Ammon's horn (tissue), 1 donor: ENCODE measurements at regions not wholly inside any gene's neighbourhood (a gene's known extent, or its start where the extent isn't known, plus 50 kb on each side); places are given as distances from the start of the nearest gene placed in this dataset.

Source experiments
- DNase-seq: peaks from one replicate; pipeline ENCODE4 v3.0.0-alpha.2; 2016; ENCODE audit warnings: low spot score

DNA sequence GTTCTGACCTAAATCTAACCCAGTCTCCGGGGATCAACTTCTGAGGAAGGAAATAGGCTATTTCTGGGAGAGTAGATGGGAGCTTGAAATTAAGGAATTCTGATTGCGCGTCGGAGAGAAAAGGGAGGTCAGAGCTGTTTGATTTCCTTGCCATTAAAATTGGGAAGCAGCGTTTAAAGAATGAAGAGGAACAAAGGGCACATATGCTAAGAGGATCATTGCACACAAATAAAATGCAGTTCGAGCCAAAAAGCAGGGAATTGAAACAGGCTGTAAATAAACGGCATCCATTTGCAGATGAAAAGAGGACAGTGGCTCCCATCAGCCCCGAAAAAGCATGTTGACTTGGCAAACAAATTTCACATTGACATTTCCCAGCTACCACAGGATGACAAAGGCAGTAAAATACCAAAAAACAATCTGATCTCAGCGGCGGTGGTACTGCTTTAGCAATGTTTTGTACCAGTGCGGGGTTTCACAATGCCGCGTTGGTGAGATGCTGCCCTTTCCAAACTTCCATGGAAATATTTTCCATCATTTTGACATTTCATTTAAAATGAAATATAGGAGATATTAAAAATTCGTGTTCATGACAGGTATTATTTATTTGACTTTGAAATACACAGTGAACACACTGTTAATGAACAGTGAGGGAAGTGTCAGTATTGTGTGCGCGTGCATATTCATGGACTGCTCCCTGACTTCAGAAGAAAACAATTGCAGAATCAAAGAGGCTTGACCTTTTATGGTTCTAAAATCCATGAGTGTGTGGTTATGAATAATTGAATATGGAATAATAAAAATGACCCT lies 108.8 kb downstream of the SQOR start:
- DNase-seq, result peak; percentile 20

DNA sequence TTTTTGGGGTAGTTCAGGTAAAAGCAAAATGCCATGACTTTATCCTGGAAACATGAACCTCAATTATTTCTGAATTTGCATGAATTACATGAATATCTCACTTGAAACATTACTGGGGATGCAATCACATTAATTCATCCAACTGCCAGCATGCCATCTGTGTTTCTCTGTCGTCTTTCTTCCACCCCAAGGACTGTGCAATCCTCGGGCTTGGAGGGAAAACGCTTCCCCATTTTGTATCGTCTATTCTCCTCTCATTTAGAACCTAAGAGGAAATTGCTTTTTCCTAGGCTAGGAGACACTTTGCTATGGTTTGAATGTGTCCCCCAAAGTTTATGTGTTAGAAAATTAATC lies 109.4 kb downstream of the SQOR start:
- peak; percentile 11 for DNase-seq

DNA sequence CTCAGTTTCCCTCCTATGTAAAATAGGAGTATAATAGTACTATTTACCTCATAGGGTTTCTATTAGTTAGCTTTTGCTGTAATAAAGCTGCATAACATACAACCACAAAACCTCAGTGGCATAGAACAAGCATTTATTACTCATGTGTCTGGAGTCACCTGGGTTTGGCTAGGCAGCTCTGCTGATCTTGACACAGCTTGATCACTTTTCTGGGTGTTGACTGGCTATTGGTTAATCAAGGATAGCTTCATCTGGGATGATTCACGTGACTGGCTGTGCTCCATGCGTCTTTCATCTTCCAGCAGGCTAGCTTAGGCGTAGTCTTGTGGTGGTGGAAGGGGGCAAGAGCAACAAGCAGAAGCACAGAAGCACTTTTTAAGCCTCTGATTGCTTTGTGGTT lies 112.6 kb downstream of the SQOR start:
- DNase-seq, result no peak

DNA sequence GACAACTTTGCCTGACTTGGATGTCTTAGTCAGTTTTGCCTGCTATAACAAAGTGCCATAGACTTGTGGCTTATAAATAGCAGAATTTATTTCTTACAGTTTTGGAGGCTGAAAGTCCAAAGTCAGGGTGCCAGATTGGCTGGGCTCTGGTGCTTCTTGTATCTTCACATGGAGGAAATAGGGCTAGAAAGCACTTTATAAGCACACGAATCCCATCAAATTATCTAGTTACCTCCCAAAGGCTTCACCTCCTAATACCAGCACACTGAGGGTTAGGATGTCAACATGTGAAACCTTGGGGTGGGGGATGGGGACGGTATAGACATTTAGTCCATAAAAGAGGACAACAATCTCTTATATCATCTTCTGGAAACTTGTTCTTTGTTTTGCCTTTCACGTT lies 116.8 kb downstream of the SQOR start:
- no peak for DNase-seq

DNA sequence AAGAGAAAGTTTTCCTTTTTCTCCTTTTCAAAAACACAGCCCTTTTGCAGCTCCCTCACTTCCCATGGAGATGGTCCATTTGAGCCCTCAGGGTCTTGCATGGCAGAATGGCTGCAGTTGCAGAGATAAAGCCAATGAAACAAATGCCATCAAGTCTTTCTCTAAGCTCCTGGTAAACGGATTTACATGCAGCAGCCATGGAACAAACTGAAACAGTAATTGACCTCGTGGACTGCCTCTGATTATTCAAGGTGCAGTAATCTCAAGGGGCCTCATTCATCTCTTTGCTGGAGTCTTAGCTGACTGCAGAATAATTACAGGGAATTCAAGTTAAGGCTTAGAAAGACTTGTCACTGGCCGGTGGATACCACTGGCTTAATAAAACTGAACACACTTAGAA lies 125.1 kb downstream of the SQOR start:
- DNase-seq, result no peak

DNA sequence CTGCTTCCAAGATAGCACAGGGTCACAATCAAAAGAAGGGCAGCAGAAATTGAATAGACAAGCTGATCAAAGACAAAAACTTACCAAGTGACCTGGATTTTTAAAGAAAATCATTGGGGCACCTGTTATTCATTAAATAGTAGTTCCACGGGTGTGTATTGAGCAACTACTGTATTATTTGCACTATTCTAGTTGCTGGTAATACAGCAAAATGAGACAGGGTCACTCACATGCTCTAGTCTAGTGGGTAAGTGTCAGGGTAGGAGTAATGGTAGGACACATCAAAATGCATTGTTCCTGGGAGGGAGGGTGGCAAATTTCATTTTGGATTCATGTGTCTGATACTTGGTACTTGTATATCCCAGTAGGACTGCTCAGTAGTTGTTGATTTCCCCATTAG lies 127.9 kb downstream of the SQOR start:
- no peak for DNase-seq

DNA sequence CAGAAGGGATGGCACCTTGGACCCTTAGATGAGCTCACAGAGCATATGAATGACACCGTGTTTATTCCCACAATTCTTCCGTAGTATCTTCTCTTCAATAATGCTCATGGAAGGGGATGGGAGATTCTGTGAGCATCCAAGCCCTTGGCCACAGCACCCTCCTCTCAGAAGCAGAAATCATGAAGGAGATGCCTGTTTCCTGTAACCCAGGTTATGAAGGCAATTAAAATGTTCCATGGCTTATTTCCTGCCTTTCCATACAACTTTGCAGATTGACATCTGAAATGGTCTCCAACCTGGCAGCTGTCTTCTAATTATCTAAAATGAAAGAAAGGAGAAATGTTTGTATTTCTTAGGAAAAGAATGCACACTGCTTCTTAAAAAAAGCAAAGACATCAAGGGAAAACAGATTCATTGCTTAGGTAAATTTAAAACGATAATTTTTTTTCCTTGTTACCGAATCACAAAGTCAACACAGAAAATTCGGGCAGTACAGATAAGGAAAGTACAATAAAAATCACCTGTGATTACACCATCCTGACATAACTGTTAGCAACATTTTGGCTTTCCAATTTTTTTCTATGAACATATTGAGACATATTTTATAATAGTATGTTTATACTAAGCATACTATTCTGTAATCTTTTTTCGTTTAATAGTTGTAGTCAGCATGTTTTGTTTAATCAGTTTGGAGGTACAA lies 128.5 kb downstream of the SQOR start:
- DNase-seq, result no peak

DNA sequence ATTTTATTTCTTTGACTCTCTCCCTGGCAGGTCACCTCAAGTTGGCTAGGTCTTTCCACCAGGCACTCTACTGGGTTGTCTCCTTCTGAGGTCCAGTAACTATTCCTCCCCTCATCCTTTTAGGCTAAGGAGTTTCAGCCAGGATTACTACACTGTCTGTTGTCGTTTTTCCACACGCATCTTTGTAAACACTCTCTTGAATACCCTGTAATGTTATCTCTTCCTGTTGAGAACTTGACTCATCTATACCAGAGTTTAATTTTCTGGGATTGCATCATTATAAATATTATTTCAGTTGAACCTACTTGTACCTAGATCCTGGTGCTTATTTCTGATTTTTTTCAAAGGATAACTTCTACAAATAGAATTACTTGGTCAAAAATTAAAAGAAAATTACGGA lies 138.3 kb downstream of the SQOR start:
- DNase-seq, result no peak

DNA sequence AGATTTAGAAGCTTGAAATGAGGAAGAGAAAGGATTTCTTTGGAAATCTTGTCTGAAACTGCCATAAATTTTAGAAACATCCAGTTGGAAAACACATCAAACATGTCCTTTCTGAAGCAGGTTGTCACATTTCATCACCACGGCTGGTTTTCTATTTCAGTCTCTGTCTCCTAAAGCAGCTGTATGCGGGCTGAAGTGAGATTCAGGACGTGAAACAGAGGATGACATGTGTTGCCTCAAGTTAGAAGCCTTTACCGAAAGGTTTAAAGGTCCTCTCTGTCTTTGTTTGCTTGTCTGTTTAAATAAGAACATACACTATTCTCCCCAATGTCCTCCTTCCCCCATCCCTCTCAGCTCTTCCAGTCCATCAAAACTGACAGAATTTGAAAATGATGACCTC lies 141.9 kb downstream of the SQOR start:
- no peak for DNase-seq

DNA sequence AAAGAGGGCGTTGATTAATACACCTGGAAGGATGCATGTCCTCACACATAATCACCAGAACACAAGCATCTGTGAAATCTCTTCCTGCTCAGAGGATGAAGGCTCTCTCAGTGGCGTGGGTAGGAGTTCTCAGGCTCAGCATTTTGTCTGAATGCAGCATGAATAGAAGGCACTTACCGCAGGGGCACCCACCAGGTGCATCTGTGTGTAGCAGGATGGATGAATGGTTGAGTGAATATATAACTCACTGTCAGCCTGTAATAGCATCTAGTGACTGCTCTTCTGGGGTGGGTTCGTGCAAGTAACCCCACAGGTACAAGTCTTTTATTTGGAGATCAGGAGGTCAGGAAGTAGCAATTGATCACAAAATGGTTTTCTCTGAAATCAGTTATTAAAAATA lies 143.0 kb downstream of the SQOR start:
- no peak for DNase-seq

DNA sequence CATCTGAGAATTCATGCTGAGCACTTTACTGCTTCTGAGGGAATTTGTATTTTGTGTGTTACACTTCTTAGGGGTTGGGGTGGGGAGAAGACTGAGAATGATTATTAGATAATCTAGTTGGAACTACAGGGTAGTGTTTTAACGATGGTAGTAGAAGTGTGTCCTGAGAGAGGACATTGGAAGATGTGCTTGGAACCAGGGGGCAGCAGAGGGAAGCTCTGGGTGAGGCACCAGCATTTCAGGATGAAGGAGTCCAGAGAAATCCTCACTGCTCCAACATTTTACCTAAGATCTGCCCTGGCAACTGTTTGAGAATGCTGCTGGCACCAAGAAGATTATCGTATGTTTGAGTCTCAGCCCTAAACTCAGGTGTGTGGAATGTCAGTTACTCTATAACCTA lies 145.5 kb downstream of the SQOR start:
- no peak for DNase-seq

DNA sequence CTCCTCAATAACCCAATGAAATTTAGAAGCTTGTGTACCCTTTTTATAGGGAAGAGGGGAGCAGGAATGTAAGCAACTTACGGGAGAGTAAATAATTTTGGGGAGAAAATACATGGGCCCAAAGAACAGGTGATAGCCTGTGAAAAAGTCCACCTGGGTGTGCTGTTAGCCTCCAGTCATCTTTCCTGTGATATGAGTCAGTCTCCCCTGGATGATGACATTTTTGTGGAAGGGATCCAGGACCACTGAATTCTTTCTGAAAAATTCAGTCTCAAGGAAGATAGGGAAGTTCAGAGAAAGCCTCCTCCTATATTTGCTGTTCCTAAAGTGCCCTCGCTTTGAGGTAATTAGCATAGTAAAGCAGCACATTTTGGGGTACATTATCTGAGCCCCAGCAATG lies 149.8 kb downstream of the SQOR start:
- DNase-seq, result no peak

DNA sequence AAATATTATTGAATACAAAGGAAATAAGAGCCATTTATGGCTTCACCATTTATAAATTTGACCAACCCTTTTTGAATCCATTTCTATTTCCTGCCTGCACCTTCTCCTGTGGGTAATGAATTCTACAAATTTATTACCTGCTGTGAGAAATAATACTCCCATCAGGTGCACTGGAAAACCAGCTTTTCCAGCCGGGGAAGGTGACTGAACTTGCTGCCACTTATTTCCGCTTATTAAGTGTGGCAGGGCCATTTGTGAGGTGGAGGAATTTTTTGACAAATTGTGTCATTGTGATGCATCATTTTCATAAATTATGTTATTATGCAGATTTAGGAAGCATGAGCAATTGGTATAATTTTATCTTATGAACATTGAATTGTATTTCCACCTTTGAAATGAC lies 151.1 kb downstream of the SQOR start:
- DNase-seq, result no peak

DNA sequence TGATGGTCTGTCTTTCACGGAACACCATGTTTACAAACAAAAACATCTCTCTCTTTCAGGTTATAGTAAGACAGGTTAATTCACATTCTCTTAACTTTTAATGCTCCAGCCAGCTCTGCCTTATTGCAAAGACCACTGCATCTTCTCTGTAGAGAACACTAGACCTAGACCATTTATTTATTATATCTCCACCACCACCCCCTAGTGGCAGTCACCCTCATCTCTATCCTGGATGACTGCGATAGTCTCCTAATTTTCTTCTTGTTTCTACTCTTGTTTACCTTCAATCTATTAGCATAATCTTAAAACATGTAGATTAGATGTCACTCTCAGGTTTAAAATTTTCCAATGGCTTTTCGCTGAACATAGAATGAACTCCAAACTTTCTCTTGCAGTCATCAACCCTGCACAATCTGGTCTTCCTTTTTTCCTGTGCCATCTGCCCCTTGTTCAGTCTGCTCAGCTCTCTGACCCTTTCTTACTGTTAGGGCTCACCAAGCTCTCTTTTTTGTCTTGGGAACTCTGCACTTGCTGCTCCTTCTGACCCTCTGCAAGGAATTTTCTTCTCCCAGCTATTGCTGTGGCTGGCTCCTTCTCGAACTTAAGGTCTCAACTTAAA lies 155.6 kb downstream of the SQOR start:
- peak; percentile 14 for DNase-seq

DNA sequence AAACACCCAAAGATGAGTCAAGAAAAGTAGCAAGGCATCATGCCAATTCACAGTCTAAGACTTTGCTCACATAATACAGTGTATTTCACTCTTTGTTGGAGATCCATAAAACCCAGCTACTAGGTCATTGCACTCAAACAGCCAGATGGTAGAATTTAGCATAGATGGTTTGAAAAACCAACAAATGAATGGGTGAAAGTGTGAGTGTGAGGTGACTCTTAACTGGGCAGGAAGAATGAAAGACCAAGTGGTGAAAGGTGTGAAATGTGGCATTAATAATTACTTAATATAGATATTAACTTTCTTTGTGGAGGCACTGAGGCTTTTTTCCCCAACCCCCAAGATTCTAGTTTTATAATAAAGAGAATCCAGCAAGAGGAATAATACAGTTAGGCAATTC lies 159.5 kb downstream of the SQOR start:
- DNase-seq, result no peak

DNA sequence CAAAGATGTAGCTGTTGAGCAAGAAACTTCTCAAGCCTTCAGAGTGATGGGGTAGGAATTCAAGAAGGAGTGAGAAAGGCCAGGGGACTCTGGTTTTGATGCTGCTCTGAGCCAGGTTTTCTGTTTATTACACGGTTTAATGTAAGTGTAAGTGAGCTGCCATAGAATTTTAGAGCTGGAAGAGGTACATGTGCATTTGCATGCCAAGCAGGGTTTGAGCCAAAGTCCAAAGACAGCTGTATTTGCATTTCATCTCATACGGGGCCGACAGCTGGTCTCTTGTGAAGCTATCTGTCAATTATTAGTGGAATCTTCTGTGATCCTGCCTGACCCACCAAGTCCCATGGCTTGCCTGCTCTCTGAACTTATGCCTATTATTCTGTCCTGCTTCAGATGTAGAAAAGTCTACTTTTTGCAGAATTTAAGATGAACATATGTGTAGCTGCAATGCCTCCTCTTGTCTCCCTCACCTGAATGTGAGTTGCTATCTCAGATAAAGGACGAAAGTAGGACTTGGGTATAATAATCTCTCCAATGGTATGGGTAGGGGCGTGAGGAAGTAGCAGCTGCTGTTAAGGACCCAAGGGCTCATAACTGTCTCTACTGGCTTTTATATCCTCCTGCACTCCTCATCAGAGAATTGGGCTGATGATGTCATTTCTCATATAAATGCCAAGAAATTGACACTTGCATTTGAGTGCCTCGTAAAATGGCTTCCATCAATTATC lies 160.0 kb downstream of the SQOR start:
- no peak for DNase-seq

DNA sequence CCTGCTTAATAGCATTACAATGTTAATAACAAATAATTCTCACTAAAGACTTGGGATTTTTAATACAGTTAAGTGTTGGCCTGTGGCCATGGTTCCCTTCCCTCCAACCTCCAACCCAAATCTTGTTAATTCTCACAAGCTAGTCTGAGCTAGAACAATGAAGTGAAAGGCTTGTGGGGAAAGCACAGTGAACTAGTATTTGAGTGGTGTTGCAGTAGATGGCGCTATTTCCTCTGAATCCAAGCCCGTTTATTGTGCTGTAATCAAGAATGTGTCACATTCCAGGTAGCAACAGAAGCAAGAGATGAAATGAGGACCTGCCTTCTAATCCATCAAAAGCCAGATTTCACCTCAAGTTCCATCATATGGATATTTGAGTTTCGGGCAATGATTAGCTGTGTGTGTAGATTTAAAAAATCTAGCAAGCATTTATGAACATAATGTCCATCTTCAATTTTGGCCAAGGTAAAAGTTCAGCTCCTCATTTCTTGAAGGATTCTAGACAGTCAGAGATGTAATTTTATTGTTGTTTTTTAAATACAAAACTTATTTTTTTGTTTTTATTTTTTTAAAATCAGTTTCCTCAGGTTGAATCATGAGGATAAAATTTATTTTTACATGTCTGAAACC lies 160.7 kb downstream of the SQOR start:
- DNase-seq, result peak; percentile 70

DNA sequence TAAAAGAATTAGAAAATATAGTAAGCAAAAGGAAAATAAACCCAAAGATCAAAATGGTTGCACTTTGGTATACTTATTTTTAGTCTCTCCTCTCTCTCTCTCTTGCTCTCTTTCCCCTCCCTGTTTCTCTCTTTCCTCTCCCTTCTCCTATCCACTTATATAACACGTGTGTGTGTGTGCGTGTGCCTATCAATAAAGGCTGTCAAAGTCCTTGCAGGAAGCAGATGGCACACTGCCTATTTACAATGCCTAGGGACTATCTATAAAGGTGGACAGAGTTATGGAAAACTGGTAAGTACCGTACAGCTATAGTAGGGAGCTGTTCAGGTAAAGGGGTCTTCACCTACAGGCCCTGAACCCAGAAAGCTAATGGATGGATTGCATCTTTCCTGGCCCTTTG lies 161.6 kb downstream of the SQOR start:
- no peak for DNase-seq

DNA sequence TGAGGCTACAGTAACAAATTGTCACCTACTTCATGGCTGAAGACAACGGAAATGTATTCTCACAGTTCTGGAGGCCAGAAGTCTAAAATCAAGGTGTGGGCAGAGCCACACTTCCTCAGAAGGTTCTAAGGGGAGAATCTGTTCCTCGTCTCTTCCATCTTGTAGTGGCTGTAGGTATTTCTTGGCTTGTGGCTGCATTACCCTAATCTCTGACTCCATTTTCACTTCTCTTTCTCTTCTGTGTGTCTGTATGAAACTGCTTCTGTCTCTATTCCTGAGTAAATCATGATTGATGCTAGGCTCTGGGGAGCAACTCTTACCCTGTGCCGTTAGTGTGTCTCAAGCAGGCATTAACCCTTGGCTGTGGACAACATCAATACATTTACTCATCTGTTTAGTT lies 164.7 kb downstream of the SQOR start:
- no peak for DNase-seq

DNA sequence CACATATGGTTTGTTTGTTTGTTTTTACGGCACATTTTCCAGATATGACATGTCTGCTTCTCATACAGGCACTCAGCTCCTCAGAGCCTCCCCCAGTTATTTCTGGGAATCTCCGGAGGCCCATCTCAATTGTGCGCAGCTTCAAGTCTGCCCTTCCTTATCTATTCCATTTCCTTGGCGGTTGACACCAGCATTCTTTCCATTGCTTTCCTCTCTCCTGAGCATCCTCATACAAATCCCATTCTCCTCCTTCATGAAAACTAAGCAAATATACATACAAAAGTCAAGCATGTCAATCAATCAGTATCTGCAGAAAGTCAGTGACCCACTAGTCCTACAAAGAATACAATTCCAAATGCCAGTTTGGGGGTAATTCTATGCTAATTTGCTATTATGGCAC lies 166.7 kb downstream of the SQOR start:
- DNase-seq, result no peak

DNA sequence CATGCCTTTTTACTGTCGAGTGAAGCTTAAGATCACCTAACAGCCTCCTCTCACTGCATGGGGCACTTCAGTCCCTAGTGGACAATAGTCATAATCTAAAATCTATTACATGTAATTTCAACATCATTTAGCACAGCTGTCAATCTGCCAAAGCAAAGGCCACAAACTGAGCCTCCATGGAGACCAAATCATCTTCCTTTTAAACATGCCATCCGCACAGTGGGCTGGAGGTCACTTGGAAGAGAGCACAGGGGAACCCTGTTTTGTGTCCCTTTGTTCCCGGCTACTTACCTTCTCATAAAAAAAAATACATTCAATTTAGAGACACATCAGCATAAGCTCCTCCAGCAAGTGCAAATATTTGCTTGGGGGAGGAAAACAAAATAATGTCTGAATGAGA lies 167.3 kb downstream of the SQOR start:
- no peak for DNase-seq

DNA sequence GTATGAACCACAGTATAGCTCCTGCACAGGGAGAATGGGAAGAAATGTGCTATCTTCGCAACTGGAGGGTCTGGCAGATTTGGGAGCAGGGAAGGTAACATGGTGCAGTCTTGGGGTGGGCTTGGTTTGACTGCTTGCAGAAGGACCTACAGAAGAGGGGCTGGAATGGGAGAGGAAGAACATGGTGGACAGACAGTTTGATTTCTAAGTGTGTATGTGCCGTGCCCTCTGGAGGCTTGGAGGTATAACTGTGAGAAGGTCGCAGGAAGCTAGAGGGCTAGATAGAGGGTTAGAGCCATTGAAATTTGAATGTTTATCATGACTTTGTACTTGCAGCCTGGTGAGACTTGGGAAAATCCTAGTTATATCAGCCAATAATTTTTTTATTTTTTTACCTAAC lies 169.2 kb downstream of the SQOR start:
- no peak for DNase-seq
